Mesodermal cell (in vitro differentiated cells): ENCODE measurements at regions not wholly inside any gene's neighbourhood (a gene's known extent, or its start where the extent isn't known, plus 50 kb on each side); places are given as distances from the start of the nearest gene placed in this dataset.
"Not testable (repeated sequence)": the region's sequence is repeated elsewhere in the genome, so short reads cannot be mapped to it uniquely, and the experiment has no call there.

Experiments
- H3K27ac ChIP-seq: 2 replicates; pipeline ENCODE4 v1.7.0; 2013; ENCODE audit warnings: mild to moderate bottlenecking, low read depth, low read length, moderate library complexity; ENCODE audit not compliant: severe bottlenecking
- H3K36me3 ChIP-seq: 2 replicates; pipeline ENCODE4 v1.7.1; 2013; ENCODE audit warnings: mild to moderate bottlenecking, low read length, moderate library complexity; ENCODE audit not compliant: control insufficient read depth, insufficient read depth
- H3K4me1 ChIP-seq: one replicate; pipeline ENCODE4 v1.7.1; 2013; ENCODE audit warnings: mild to moderate bottlenecking, low read length; ENCODE audit not compliant: insufficient read depth, control insufficient read depth, poor library complexity, severe bottlenecking
- H3K4me3 ChIP-seq: 2 replicates; pipeline ENCODE4 v1.7.0; 2013; ENCODE audit warnings: low read length, control low read depth, mild to moderate bottlenecking; ENCODE audit not compliant: insufficient read depth, poor library complexity, severe bottlenecking; ENCODE audit errors: extremely low read depth
- H3K9me3 ChIP-seq: 2 replicates; pipeline ENCODE4 v1.7.1; 2013; ENCODE audit warnings: mild to moderate bottlenecking, low read length, moderate library complexity; ENCODE audit not compliant: control insufficient read depth
- WGBS, 2 experiments: methylation state at CpG; one replicate each; pipeline ENCODE4 v1.1.5; 2013; ENCODE audit warnings: missing lambda C conversion rate in 2 of 2; ENCODE audit not compliant: insufficient coverage in 2 of 2; 5-methylcytosine and 5-hydroxymethylcytosine counted together

- H3K4me3 ChIP-seq, H3K4me1 ChIP-seq, H3K9me3 ChIP-seq, H3K27ac ChIP-seq, H3K36me3 ChIP-seq: not testable (repeated sequence)
- 87 to 98% methylated on average over 6 to 8 of the region's 13 CpGs for WGBS, 2 experiments
These were observed 97.5 kb upstream of the ANKRD30BL start for GRCh38 chr2:132259276-132259675.

DNA sequence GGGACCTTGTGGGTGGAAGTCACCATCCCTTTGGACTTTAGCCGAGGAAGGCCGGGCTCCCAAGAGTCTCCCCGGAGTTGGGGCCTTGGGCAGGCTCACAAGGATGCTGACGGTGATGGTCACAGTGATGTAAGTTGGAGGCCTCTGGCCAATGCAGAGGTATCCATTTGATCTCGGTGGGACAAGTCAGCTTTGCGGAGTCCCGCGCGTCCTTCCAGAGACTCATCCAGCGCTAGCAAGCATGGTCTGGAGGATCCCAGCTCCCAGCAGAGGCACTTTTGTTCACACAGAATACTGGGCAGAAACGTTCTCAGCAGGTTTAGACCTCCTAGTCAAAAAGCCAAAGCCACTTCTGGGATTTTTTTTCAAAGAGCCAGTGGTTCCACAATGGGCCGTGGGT is 103.8 kb upstream of the ANKRD30BL start:
- not testable (repeated sequence) for H3K27ac ChIP-seq, H3K4me1 ChIP-seq, H3K36me3 ChIP-seq, H3K9me3 ChIP-seq, H3K4me3 ChIP-seq
- 93 to 97% methylated on average over 10 to 11 of the region's 12 CpGs for WGBS, 2 experiments

DNA sequence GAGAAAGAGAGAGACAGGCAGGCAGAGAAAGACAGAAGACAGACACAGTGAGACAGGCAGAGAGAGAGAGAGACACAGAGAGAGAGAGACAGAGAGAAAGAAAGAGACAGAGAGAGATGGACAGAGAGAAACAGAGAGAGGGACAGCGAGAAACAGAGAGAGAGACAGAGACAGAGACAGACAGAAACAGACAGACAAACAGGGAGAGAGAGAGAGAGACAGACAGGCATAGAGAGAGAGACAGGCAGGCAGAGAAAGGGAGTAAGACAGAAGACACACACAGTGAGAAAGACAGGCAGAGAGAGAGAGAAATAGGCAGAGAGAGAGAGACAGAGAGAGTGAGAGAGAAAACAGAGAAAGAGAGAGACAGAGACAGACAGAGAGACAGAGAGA is 105.3 kb upstream of the ANKRD30BL start:
- no peaks in the 10 kb centered on the region for H3K36me3 ChIP-seq
- H3K27ac ChIP-seq, result peak overlapping the region; percentile 86
- H3K4me1 ChIP-seq, result peaks cover 7% of the 10 kb centered on the region
- H3K4me3 ChIP-seq, result no peak overlapping the region
- no peaks in the 10 kb centered on the region for H3K9me3 ChIP-seq
- 68 to 87% methylated on average over 1 of the region's 1 CpG for WGBS, 2 experiments

- H3K9me3 ChIP-seq, H3K36me3 ChIP-seq, H3K4me1 ChIP-seq, H3K4me3 ChIP-seq: not testable (repeated sequence)
- peak overlapping the region; percentile 86 for H3K27ac ChIP-seq
- 18 to 24% methylated on average over 17 to 20 of the region's 31 CpGs for WGBS, 2 experiments
These were observed 105.9 kb upstream of the ANKRD30BL start for GRCh38 chr2:132267498-132268283.

DNA sequence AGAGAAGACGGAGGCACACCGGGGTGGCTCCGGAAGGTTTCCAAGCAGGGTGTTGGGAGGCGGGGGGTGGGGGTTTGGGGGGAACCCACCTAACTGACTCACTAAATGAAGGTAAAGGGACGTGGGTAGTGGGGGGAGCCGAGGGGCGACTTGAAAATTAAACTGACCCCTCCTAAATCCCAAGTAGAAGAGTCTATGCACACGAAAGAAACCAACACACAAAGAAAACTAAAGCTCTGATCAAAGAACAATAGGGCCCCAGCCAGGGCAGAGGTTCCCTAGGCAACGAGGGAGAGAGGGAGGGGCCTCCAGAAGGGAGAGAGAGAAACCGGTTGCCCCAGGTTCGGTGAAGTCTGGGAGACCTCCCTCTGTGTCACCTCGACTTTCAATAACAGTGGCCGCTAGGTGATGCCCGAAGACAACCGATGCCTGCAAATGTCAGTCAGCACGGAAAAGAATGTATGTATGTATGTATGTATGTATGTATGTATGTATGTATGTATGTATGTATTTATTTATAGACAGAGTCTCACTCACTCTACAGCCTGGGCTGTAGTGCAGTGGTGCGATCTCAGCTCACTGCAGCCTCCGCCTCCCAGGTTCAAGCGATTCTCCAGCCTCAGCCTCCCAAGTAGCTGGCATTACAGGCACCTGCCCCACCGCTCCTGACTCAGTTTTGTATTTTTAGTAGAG is 106.7 kb upstream of the ANKRD30BL start:
- Histone ChIP-seq H3K27ac (peak overlapping the region; percentile 86), H3K4me3 (peak overlapping the region; percentile 8)

DNA sequence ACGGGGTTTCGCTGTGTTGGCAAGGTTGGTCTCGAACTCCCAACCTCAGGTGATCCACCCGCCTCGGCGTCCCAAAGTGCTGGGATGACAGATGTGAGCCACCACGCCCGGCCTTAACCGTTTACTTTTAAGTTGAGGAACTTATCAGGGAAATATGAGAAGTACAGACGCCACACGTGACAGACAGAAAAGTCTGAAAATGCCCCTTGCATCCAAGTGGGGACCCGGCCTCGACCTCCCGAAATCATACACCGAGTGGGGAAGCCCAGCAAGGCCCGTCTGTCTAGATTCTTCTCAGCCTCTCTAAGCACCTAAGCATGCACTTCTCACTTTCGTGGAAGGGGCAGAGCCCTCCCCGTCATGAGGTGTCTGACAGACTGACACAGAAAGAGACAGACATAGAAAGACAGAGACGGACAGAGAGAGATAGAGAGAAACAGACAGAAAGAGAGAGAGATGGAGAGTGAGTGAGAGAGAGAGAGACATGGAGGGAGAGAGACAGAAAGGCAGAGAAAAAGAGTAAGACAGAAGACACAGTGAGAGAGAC is 107.3 kb upstream of the ANKRD30BL start:
- H3K27ac ChIP-seq, result no peak overlapping the region
- H3K4me3 ChIP-seq, result no peak overlapping the region
- 83 to 85% methylated on average over 15 to 19 of the region's 19 CpGs for WGBS, 2 experiments
- no peaks in the 10 kb centered on the region for H3K9me3 ChIP-seq
- H3K36me3 ChIP-seq, result no peaks in the 10 kb centered on the region
- H3K4me1 ChIP-seq, result peaks cover 7% of the 10 kb centered on the region

More for the DNA sequence above, 106.7 kb upstream of the ANKRD30BL start:
- not testable (repeated sequence) for H3K36me3 ChIP-seq, H3K4me1 ChIP-seq, H3K9me3 ChIP-seq
- 20 to 25% methylated on average over 5 to 11 of the region's 20 CpGs for WGBS, 2 experiments

- Histone ChIP-seq H3K4me1 (peaks cover 7% of the 10 kb centered on the region), H3K4me3 (no peak overlapping the region), H3K36me3 (no peaks in the 10 kb centered on the region), H3K27ac (no peak overlapping the region), H3K9me3 (no peaks in the 10 kb centered on the region)
- WGBS, 2 experiments, result 89 to 100% methylated on average over 1 of the region's 1 CpG
These were observed 108.5 kb upstream of the ANKRD30BL start for GRCh38 chr2:132270255-132270654.

- Histone ChIP-seq H3K4me1 (peaks cover 7% of the 10 kb centered on the region), H3K9me3 (no peaks in the 10 kb centered on the region), H3K4me3 (no peak overlapping the region), H3K36me3 (no peaks in the 10 kb centered on the region), H3K27ac (no peak overlapping the region)
These were observed 109.3 kb upstream of the ANKRD30BL start for GRCh38 chr2:132270981-132271546.

- not testable (repeated sequence) for H3K4me3 ChIP-seq, H3K36me3 ChIP-seq, H3K4me1 ChIP-seq, H3K27ac ChIP-seq, H3K9me3 ChIP-seq
- WGBS, 2 experiments, result 98% methylated on average over 6 of the region's 11 CpGs; no CpG with 5 or more reads in 1 of the 2 experiments
These were observed 110.0 kb upstream of the ANKRD30BL start for GRCh38 chr2:132271794-132272193.

- 82 to 89% methylated on average over 6 to 9 of the region's 14 CpGs for WGBS, 2 experiments
- H3K4me3 ChIP-seq, result no peak overlapping the region
- H3K27ac ChIP-seq, result no peak overlapping the region
- H3K9me3 ChIP-seq, result no peaks in the 10 kb centered on the region
- H3K36me3 ChIP-seq, result no peaks in the 10 kb centered on the region
- H3K4me1 ChIP-seq, result peaks cover 3% of the 10 kb centered on the region
These were observed 111.0 kb upstream of the ANKRD30BL start for GRCh38 chr2:132272713-132273112.

GRCh38 chr2:132273585-132273984 is 111.8 kb upstream of the ANKRD30BL start:
- WGBS, 2 experiments, result 95 to 97% methylated on average over 18 to 22 of the region's 23 CpGs
- not testable (repeated sequence) for H3K9me3 ChIP-seq, H3K36me3 ChIP-seq, H3K4me3 ChIP-seq, H3K4me1 ChIP-seq, H3K27ac ChIP-seq
